Heart right ventricle (tissue), 16 donors: ENCODE measurements at regions not wholly inside any gene's neighbourhood (a gene's known extent, or its start where the extent isn't known, plus 50 kb on each side); places are given as distances from the start of the nearest gene placed in this dataset.

ENCODE experiments used
- ATAC-seq, 8 donors: fragments of 200-7000 bp; cut with Tn5 transposase; one replicate each; pipeline ENCODE4 v1.9.1; 2020; ENCODE audit warnings: mild to moderate bottlenecking in 8 of 8, moderate library complexity in 8 of 8, moderate number of reproducible peaks in 1 of 8
- DNase-seq, 2 donors: peaks; one replicate each; pipeline ENCODE4 v3.0.0-alpha.2; 2020
- H3K27ac ChIP-seq, 10 donors: fragments of 200-600 bp; sonication (generic) in 2 of 10; one replicate each; pipeline versions ENCODE4 v1.5.0 to v1.8.0; 2020 to 2022; ENCODE audit warnings: mild to moderate bottlenecking in 3 of 10
- H3K27me3 ChIP-seq, 7 donors: fragments of 200-600 bp; one replicate each; pipeline ENCODE4 v1.8.0; 2021 to 2022; ENCODE audit warnings: mild to moderate bottlenecking in 2 of 7
- H3K36me3 ChIP-seq, 9 donors: fragments of 200-600 bp; sonication (generic) in 1 of 9; one replicate each; pipeline versions ENCODE4 v1.5.0 to v1.8.0; 2020 to 2022; ENCODE audit warnings: mild to moderate bottlenecking in 2 of 9
- H3K4me1 ChIP-seq, 9 donors: fragments of 200-600 bp; sonication (generic) in 1 of 9; one replicate each; pipeline versions ENCODE4 v1.5.0 to v1.8.0; 2020 to 2022; ENCODE audit warnings: mild to moderate bottlenecking in 4 of 9
- H3K4me3 ChIP-seq, 10 donors: fragments of 200-600 bp; sonication (generic) in 2 of 10; one replicate each; pipeline versions ENCODE4 v1.5.0 to v1.8.0; 2020 to 2022; ENCODE audit warnings: mild to moderate bottlenecking in 7 of 10, moderate library complexity in 2 of 10
- H3K9me3 ChIP-seq, 11 donors: fragments of 200-600 bp in 10 of 11; sonication (generic) in 2 of 11; one replicate each; pipeline versions ENCODE4 v1.5.0 to v1.8.0; 2013 to 2022; ENCODE audit warnings: mild to moderate bottlenecking in 2 of 11, control low read depth in 1 of 11, moderate library complexity in 1 of 11
- CTCF ChIP-seq, 9 donors: fragments of 200-600 bp; sonication (generic) in 2 of 9; IDR thresholded peaks; one replicate each; pipeline versions ENCODE4 v1.5.0 to v1.8.0; 2021 to 2022; ENCODE audit warnings: antibody characterized with exemption in 9 of 9, mild to moderate bottlenecking in 5 of 9, moderate library complexity in 1 of 9
- WGBS, 2 donors: extraction: QIAGEN DNeasy Blood & Tissue Kit; methylation state at CpG; one replicate each; pipeline ENCODE4 v1.1.7; 2013; ENCODE audit warnings: inconsistent platforms in 1 of 2; 5-methylcytosine and 5-hydroxymethylcytosine counted together
- intact Hi-C, 10 donors: fragments of 100-400 bp; cut with DNase I; formaldehyde crosslinking; loops; one replicate each; pipeline versions ENCODE4 v1.11.1 to v1.14.2; 2022
- donor health status: Arrhythmogenic right ventricular cardiomyopathy.
- donor health status: ischemic (EF 13 %, LVEDD 7.1; RV severe dilation, severe dysfunction).
- donor health status: healthy with polysubstance abuse.
- donor health status: DM: no; HTN: yes; CAD: no.
- donor health status: DM: no; HTN: no; CAD: no.
- donor health status: ischemic (EF 25% LVEDD 6.9; RV normal size, moderate dysfunction).
- donor health status: ischemic (EF 25% LVEDD 5.7; RV mildly dilated, moderate dysfunction).
- donor health status: healthy.
- donor health status: DM: yes; HTN: yes; CAD: no.
- donor health status: Ischemic cardiomyopathy.
- donor health status: ischemic (EF 35%, LVEDD 5.7; RV mildly dilated, moderate dysfunction).
- donor health status: nonischemic (EF 11% LVEDD 7.7; RV severe dilation, severe dysfunction).
- donor health status: DM: yes; HTN: yes; CAD: no.
- donor health status: PGD.
- donor health status: ischemic (EF 29% LVEDD 5.4; RV normal size, mild dysfunction).
- donor health status: nonischemic (EF 23%, LVEDD 6.1; RV moderate dilation, normal function).

GRCh38 chr2:18483896-18484295, 76.6 kb downstream of the RDH14 start:
- no peaks in the 10 kb centered on the region for H3K9me3 ChIP-seq
- peaks cover 0 to 12% (median 8%) of the 10 kb centered on the region in 9 donors for H3K4me1 ChIP-seq
- H3K4me3 ChIP-seq, result no peak overlapping the region
- H3K27me3 ChIP-seq, result no peaks in the 10 kb centered on the region
- 77 to 79% methylated on average over 3 of the region's 3 CpGs for WGBS, 2 donors
- no peaks in the 10 kb centered on the region for H3K36me3 ChIP-seq
- no peak for DNase-seq
- no peak for TF ChIP-seq CTCF (IDR thresholded peaks at IDR 0.05)
- intact Hi-C loops, result no loop called here
- H3K27ac ChIP-seq, result no peak overlapping the region
- peak in 4 of 8 donors; percentile 51 to 62 (median 56) for ATAC-seq

GRCh38 chr2:18482666-18483065, 77.8 kb downstream of the RDH14 start:
- ATAC-seq (no peak), DNase-seq (no peak)
- no peak overlapping the region for H3K4me3 ChIP-seq
- H3K36me3 ChIP-seq, result no peaks in the 10 kb centered on the region
- no peaks in the 10 kb centered on the region for H3K27me3 ChIP-seq
- intact Hi-C loops, result no loop called here
- H3K4me1 ChIP-seq, result peaks cover 0 to 12% (median 8%) of the 10 kb centered on the region in 9 donors
- no peak for TF ChIP-seq CTCF (IDR thresholded peaks at IDR 0.05)
- no peaks in the 10 kb centered on the region for H3K9me3 ChIP-seq
- H3K27ac ChIP-seq, result no peak overlapping the region

- Histone ChIP-seq H3K4me3 (no peak overlapping the region), H3K27me3 (no peaks in the 10 kb centered on the region), H3K9me3 (no peaks in the 10 kb centered on the region), H3K27ac (no peak overlapping the region), H3K36me3 (no peaks in the 10 kb centered on the region), H3K4me1 (peaks cover 0 to 12% (median 8%) of the 10 kb centered on the region in 9 donors)
- intact Hi-C loops, result no loop called here
- peak; percentile 40 to 85 (median 72) for ATAC-seq
- peak in 1 of 2 donors; percentile 18 for DNase-seq
- no peak for TF ChIP-seq CTCF (IDR thresholded peaks at IDR 0.05)
- 34 to 40% methylated on average over 3 of the region's 3 CpGs for WGBS, 2 donors
Observed at GRCh38 chr2:18479947-18480369, 80.5 kb downstream of the RDH14 start.

- no peak overlapping the region for H3K27ac ChIP-seq
- intact Hi-C loops, result no loop called here
- DNase-seq (no peak), ATAC-seq (no peak)
- TF ChIP-seq CTCF (IDR thresholded peaks at IDR 0.05), result no peak
- H3K4me1 ChIP-seq, result peaks cover 0 to 35% (median 8%) of the 10 kb centered on the region in 9 donors
- no peaks in the 10 kb centered on the region for H3K27me3 ChIP-seq
- no peaks in the 10 kb centered on the region for H3K36me3 ChIP-seq
- H3K9me3 ChIP-seq, result no peaks in the 10 kb centered on the region
- WGBS, 2 donors, result 88 to 92% methylated on average over 1 of the region's 1 CpG
- no peak overlapping the region for H3K4me3 ChIP-seq
Observed at GRCh38 chr2:18477293-18477692, 83.2 kb downstream of the RDH14 start.
